H1 (cell line): ENCODE measurements at regions not wholly inside any gene's neighbourhood (a gene's known extent, or its start where the extent isn't known, plus 50 kb on each side); places are given as distances from the start of the nearest gene placed in this dataset.

ENCODE experiments used
- CTCF ChIA-PET: fragments of 300-600 bp; sonication (Branson Sonifier 250); formaldehyde crosslinking; loops from one replicate; lab custom pipeline; 2021; ENCODE audit not compliant: partially characterized antibody; lab: Charles Lee
- POLR2A ChIA-PET: fragments of 300-600 bp; sonication (Branson Sonifier 250); formaldehyde crosslinking; loops from one replicate; lab custom pipeline; 2021; ENCODE audit warnings: inconsistent platforms; ENCODE audit not compliant: partially characterized antibody; lab: Charles Lee
- DNase-seq, 2 experiments: peaks; one replicate each; pipeline versions ENCODE4 v3.0.0 to v3.0.0-alpha.2; 2010 to 2022; ENCODE audit warnings: low spot score in 2 of 2, low read depth in 1 of 2, mixed read lengths in 1 of 2
- FAIRE-seq: peaks from 2 replicates; lab custom pipeline; 2011; peaks lifted over from hg19 to GRCh38; lab: Jason Lieb, UNC
- H2AFZ ChIP-seq: 2 replicates; pipeline ENCODE4 v1.8.1; 2012; ENCODE audit warnings: low read length, inconsistent platforms
- H2AK5ac ChIP-seq: 2 replicates; pipeline ENCODE4 v1.6.1; 2013; ENCODE audit warnings: low read depth, low read length
- H2BK120ac ChIP-seq: replicated peaks from 2 replicates; pipeline ENCODE3; 2013; ENCODE audit warnings: low read depth, low read length, inconsistent platforms
- H2BK12ac ChIP-seq: 2 replicates; pipeline ENCODE4 v1.6.1; 2013; ENCODE audit warnings: low read depth, low read length
- H2BK15ac ChIP-seq: 2 replicates; pipeline ENCODE4 v1.6.1; 2013; ENCODE audit warnings: low read length
- H2BK20ac ChIP-seq: 2 replicates; pipeline ENCODE4 v1.6.1; 2013; ENCODE audit warnings: low read length
- H2BK5ac ChIP-seq: 2 replicates; pipeline ENCODE4 v1.6.1; 2013; ENCODE audit warnings: low read depth, low read length
- H3K14ac ChIP-seq: 2 replicates; pipeline ENCODE4 v1.6.1; 2013; ENCODE audit warnings: inconsistent platforms; ENCODE audit not compliant: insufficient read length
- H3K18ac ChIP-seq: 2 replicates; pipeline ENCODE4 v1.6.1; 2013; ENCODE audit warnings: low read length; ENCODE audit errors: extremely low read depth
- H3K23ac ChIP-seq: 2 replicates; pipeline ENCODE4 v1.6.1; 2013; ENCODE audit warnings: inconsistent platforms; ENCODE audit not compliant: insufficient read length
- H3K23me2 ChIP-seq: 2 replicates; pipeline ENCODE4 v1.6.1; 2013; ENCODE audit warnings: low read depth, low read length
- H3K27ac ChIP-seq: 2 replicates; pipeline ENCODE4 v1.6.1; 2011; ENCODE audit warnings: low read depth, low read length, inconsistent platforms
- H3K27me3 ChIP-seq, 4 experiments: replicated peaks in 1 of 4; 1 replicate in 1 of 4; 2 replicates in 3 of 4; pipeline versions ENCODE4 v1.6.1 to v1.8.1; 2011 to 2013; ENCODE audit warnings: low read length in 3 of 4, mild to moderate bottlenecking in 3 of 4, inconsistent platforms in 2 of 4, mixed read lengths in 2 of 4, moderate library complexity in 1 of 4; ENCODE audit not compliant: control insufficient read depth in 3 of 4, insufficient read depth in 3 of 4; ENCODE audit errors: extremely low read depth in 1 of 4
- H3K36me3 ChIP-seq, 4 experiments: 2 replicates each; pipeline versions ENCODE4 v1.6.1 to v1.8.1; 2011 to 2013; ENCODE audit warnings: mild to moderate bottlenecking in 4 of 4, low read length in 3 of 4, moderate library complexity in 2 of 4, control low read depth in 1 of 4, inconsistent platforms in 1 of 4; ENCODE audit not compliant: insufficient read depth in 4 of 4, control insufficient read depth in 2 of 4
- H3K4ac ChIP-seq: replicated peaks from 2 replicates; pipeline ENCODE3; 2013; ENCODE audit warnings: low read length, low read depth, mixed read lengths, inconsistent platforms; ENCODE audit not compliant: insufficient read length
- H3K4me1 ChIP-seq, 4 experiments: replicated peaks in 1 of 4; 1 replicate in 1 of 4; 2 replicates in 3 of 4; pipeline versions ENCODE4 v1.6.1 to v1.8.1; 2011 to 2013; ENCODE audit warnings: low read length in 3 of 4, inconsistent platforms in 2 of 4, mixed read lengths in 1 of 4; ENCODE audit not compliant: insufficient read depth in 4 of 4, control insufficient read depth in 3 of 4
- H3K4me2 ChIP-seq, 2 experiments: 2 replicates each; pipeline versions ENCODE4 v1.6.1 to v1.8.1; 2011 to 2013; ENCODE audit warnings: low read depth in 2 of 2, low read length in 2 of 2, control low read depth in 1 of 2, inconsistent platforms in 1 of 2, mild to moderate bottlenecking in 1 of 2; ENCODE audit not compliant: insufficient read depth in 1 of 2
- H3K4me3 ChIP-seq, 4 experiments: fragments of 200-600, 300-600 bp in 1 of 4; sonication (generic), shearing (Covaris generic), sonication (Bioruptor Twin) in 1 of 4; 2 replicates each; pipeline versions ENCODE4 v1.5.1 to v1.8.1; 2011 to 2016; ENCODE audit warnings: low read length in 4 of 4, low read depth in 3 of 4, control low read depth in 2 of 4, inconsistent platforms in 2 of 4, mild to moderate bottlenecking in 2 of 4, mixed read lengths in 1 of 4, moderate library complexity in 1 of 4; ENCODE audit not compliant: insufficient read depth in 2 of 4; ENCODE audit errors: extremely low read depth in 1 of 4
- H3K56ac ChIP-seq: replicated peaks from 2 replicates; pipeline ENCODE3; 2013; ENCODE audit warnings: low read depth, mild to moderate bottlenecking, mixed read lengths, low read length, inconsistent platforms; ENCODE audit not compliant: insufficient read length
- H3K79me1 ChIP-seq: 2 replicates; pipeline ENCODE4 v1.6.1; 2013; ENCODE audit warnings: low read depth, low read length, control low read depth
- H3K79me2 ChIP-seq, 2 experiments: 2 replicates each; pipeline versions ENCODE4 v1.6.1 to v1.8.1; 2012 to 2013; ENCODE audit warnings: low read length in 2 of 2, mild to moderate bottlenecking in 2 of 2, inconsistent platforms in 1 of 2; ENCODE audit not compliant: insufficient read depth in 2 of 2, control insufficient read depth in 1 of 2
- H3K9ac ChIP-seq, 4 experiments: replicated peaks in 1 of 4; 1 replicate in 1 of 4; 2 replicates in 3 of 4; pipeline versions ENCODE4 v1.6.1 to v1.8.1; 2011 to 2013; ENCODE audit warnings: low read depth in 3 of 4, low read length in 3 of 4, control low read depth in 2 of 4, mild to moderate bottlenecking in 2 of 4, moderate library complexity in 2 of 4, inconsistent platforms in 1 of 4; ENCODE audit errors: extremely low read depth in 1 of 4
- H3K9me3 ChIP-seq, 2 experiments: 2 replicates each; pipeline versions ENCODE4 v1.6.1 to v1.8.1; 2012 to 2013; ENCODE audit warnings: mild to moderate bottlenecking in 2 of 2, moderate library complexity in 2 of 2, control low read depth in 1 of 2, inconsistent platforms in 1 of 2, low read depth in 1 of 2, low read length in 1 of 2, mixed read lengths in 1 of 2; ENCODE audit not compliant: insufficient read depth in 2 of 2
- H4K20me1 ChIP-seq, 2 experiments: replicated peaks in 1 of 2; 2 replicates each; pipeline versions ENCODE3 to v1.8.1; 2011 to 2013; ENCODE audit warnings: inconsistent platforms in 2 of 2, low read length in 2 of 2, mild to moderate bottlenecking in 1 of 2; ENCODE audit not compliant: insufficient read depth in 2 of 2, control insufficient read depth in 1 of 2
- H4K5ac ChIP-seq: 2 replicates; pipeline ENCODE4 v1.6.1; 2013; ENCODE audit warnings: low read length, low read depth, mixed read lengths, inconsistent platforms; ENCODE audit not compliant: insufficient read length
- H4K8ac ChIP-seq: 2 replicates; pipeline ENCODE4 v1.8.0; 2013; ENCODE audit warnings: mild to moderate bottlenecking, moderate library complexity, low read length, inconsistent platforms; ENCODE audit not compliant: insufficient read depth; ENCODE audit errors: extremely low read depth
- H4K91ac ChIP-seq: replicated peaks from 2 replicates; pipeline ENCODE3; 2013; ENCODE audit warnings: low read length, mixed read lengths, inconsistent platforms; ENCODE audit not compliant: insufficient read length
- RXRA ChIP-seq: IDR thresholded peaks from 2 replicates; pipeline ENCODE4 v1.6.1; 2011; ENCODE audit warnings: low read depth, mild to moderate bottlenecking, low read length, moderate library complexity; ENCODE audit not compliant: insufficient read depth
- SRF ChIP-seq: IDR thresholded peaks from 2 replicates; pipeline ENCODE4 v1.6.1; 2011; ENCODE audit warnings: mild to moderate bottlenecking, low read depth, low read length, moderate library complexity
- WGBS, 2 experiments: shearing (Covaris generic) in 1 of 2; methylation state at CpG; one replicate each; pipeline versions ENCODE4 v1.1.6 to v1.1.7; 2013 to 2015; ENCODE audit warnings: low lambda C conversion rate in 2 of 2, mixed read lengths in 2 of 2, inconsistent platforms in 1 of 2, low coverage in 1 of 2, missing lambda C conversion rate in 1 of 2; ENCODE audit not compliant: insufficient replicate concordance in 2 of 2, insufficient coverage in 1 of 2, insufficient read length in 1 of 2; ENCODE audit errors: extremely low coverage in 1 of 2, missing lambda C conversion rate in 1 of 2; 5-methylcytosine and 5-hydroxymethylcytosine counted together

- H3K4me2 ChIP-seq = no peak overlapping the region
- no peak overlapping the region for H3K56ac ChIP-seq
- no peak overlapping the region for H3K4ac ChIP-seq
- H4K5ac ChIP-seq = no peak overlapping the region
- DNase-seq (no peak), FAIRE-seq (no peak)
- H4K20me1 ChIP-seq = no peaks in the 10 kb centered on the region
- ChIA-PET POLR2A (no interaction called here), CTCF (no interaction called here)
- H2AK5ac ChIP-seq = no peak overlapping the region
- no peaks in the 10 kb centered on the region for H3K27me3 ChIP-seq
- H2BK20ac ChIP-seq = no peak overlapping the region
- TF ChIP-seq RXRA (no peak), SRF (no peak)
- H4K8ac ChIP-seq = no peak overlapping the region
- no peak overlapping the region for H4K91ac ChIP-seq
- no peak overlapping the region for H3K18ac ChIP-seq
- no peak overlapping the region for H3K9ac ChIP-seq
- no peak overlapping the region for H2BK120ac ChIP-seq
- no peaks in the 10 kb centered on the region for H3K79me1 ChIP-seq
- no peak overlapping the region for H3K27ac ChIP-seq
- H3K36me3 ChIP-seq = no peaks in the 10 kb centered on the region
- H2BK15ac ChIP-seq = no peak overlapping the region
- no peak overlapping the region for H3K4me3 ChIP-seq
- H2AFZ ChIP-seq = no peak overlapping the region
- H3K9me3 ChIP-seq = no peaks in the 10 kb centered on the region
- no peak overlapping the region for H2BK5ac ChIP-seq
- H3K14ac ChIP-seq = no peak overlapping the region
- no peaks in the 10 kb centered on the region for H3K79me2 ChIP-seq
- H3K23me2 ChIP-seq = no peaks in the 10 kb centered on the region
- H3K4me1 ChIP-seq = peaks cover 0 to 3% (median 0%) of the 10 kb centered on the region in 4 experiments; a peak in 1 of 7 replicates
- H2BK12ac ChIP-seq = no peak overlapping the region
- 85% methylated on average over 2 of the region's 2 CpGs; no CpG with 5 or more reads in 1 of the 2 experiments for WGBS, 2 experiments
- H3K23ac ChIP-seq = no peak overlapping the region
Observed at GRCh38 chr3:7924228-7924627, 577.4 kb upstream of the LMCD1 start.
